Amniotic stem cell (primary cell): ENCODE measurements at regions not wholly inside any gene's neighbourhood (a gene's known extent, or its start where the extent isn't known, plus 50 kb on each side); places are given as distances from the start of the nearest gene placed in this dataset.
"Not testable (repeated sequence)": the region's sequence is repeated elsewhere in the genome, so short reads cannot be mapped to it uniquely, and the experiment has no call there.

Experiments used
- DNase-seq: peaks from one replicate; lab custom pipeline; 2025; lab: John Stamatoyannopoulos, UW

DNA sequence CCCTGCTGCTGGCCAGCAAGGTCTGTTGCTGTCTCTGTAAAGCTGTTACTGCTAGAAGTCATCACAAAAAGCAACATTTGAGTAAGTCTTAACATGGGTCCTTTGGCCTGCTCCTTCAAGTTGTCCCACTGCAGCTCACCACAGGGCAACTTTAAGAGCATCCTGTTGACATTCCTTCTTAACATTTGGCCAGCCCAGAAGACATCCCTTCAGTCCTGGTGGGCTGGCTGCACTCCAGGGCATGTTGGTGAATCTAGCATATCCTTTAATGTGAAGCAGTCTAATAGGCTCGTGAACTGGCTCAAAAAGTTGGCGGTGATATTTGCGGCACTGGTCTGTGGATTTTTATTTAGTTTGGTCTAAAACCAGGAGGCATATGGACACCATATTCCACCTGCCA is 92.2 kb upstream of the MAML3 start:
- DNase-seq: no peak

DNA sequence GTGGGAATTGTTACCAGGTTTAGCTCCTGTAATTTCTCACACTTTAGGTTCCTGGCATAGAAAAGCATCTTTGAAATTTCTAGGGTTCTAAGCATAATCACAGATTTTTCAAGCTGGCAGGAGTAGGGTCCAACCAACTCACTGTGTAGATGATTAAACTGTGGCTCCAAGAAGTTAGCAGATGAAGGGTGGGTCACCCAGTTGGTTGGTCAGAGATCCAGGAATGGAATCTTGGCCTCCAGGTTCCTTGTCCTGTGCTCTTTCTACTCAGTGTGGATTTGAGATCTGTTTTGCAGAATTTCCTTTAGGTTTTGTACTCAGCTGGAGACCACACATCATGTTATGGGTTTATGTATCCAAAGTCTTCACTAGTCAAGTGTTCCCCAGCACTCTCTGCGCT is 90.3 kb upstream of the MAML3 start:
- no peak for DNase-seq

DNA sequence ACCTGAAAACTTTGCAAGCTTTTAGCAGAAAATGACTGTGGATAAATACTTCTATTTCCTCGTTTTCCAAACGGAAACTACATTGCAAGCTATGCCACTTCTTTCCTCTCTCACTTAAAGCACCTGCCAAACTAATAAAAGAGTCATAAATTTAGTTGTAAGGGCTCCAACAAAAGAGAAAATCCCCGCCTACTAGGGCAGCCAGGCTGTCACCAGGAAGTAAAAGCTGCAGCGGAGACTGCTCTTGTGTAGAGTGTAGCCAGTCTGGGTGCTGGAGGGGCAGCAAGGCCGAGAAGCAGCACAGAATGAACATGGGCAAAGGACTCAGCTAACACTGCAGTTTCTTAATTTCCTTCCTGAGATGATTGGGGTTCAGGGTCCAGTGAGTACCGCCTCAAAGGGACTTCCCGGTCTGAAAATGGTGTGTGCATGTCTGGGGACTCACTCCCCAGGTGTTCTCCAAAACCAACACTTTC is 89.3 kb upstream of the MAML3 start:
- no peak for DNase-seq

DNA sequence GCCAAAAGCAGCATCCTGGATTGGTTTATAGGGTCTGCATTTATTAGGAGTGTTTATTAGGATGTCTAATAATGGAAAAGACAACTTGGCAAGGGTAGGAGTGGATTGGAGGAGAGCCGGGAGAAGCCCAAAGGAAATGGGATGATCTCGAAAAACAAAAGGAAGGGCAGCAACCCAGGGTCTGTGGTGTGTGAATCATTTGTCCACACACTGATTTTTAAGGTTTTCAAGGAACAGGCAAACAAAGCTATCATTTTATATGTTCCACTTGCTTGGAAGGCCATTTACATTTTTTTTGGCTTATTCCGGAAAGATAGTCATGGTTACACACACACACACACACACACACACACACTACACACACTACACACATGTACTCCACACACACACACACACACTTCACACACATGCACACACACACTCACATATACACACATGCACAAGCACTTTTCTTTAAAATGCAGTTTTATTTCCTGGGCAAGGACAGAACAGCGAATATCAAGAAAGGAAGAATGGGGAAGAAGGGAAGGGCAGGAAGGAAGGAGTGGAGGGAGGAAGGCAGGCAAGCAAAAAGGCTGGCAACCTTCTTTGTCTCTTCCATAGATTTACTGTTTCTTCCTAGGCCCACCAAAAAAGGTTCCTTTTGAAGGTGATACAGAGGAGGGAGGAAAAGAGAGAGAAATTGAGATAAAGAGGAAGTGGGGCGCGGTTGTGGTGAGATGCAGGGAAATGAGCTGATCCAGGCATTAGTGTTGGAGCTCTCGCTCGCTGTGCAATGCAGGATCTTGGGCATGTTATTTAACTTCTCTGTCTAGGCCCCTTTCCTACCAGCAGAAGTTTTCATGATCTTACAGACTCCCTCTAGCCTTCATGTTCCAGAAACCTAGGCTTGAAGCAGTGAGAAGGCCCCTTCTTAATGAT is 88.6 kb upstream of the MAML3 start:
- no peak for DNase-seq

DNA sequence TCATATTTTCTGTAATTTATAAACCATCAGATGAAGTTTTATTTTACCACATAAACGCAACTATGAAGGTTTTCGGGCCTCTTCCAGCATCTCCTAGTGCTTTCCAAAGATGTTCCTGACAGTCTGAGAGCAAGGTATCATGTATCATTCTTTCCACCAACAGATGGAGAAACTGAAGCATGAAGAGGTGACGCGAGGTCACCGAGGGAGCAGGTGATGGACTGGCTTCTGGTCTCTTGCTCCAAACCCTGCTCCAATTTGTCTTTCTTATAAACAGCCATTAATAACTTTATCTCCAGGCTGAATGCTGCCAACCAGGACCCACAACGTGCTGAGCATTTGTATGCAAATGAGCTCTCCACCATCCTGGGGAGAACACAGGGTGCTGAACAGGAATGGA is 86.3 kb upstream of the MAML3 start:
- no peak for DNase-seq

DNA sequence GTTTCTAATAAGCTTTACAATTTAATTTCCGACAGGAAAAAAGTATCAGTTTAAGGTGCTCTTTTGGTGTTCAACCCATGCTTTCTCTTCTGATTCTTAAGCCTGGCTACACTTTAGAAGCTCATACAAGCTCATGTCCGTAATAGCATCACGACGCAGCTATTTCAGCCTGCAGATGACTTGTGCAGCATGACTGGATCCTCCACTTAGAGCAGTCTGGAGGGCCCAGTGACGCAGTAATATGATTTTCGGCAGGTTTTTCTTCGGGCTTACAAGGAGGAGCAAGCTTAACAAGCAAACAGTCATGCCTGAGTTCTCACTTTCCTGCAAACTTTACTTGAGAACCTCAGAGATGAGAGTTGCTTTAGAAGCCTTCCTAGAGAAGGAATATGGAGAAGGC is 85.3 kb upstream of the MAML3 start:
- no peak for DNase-seq

DNA sequence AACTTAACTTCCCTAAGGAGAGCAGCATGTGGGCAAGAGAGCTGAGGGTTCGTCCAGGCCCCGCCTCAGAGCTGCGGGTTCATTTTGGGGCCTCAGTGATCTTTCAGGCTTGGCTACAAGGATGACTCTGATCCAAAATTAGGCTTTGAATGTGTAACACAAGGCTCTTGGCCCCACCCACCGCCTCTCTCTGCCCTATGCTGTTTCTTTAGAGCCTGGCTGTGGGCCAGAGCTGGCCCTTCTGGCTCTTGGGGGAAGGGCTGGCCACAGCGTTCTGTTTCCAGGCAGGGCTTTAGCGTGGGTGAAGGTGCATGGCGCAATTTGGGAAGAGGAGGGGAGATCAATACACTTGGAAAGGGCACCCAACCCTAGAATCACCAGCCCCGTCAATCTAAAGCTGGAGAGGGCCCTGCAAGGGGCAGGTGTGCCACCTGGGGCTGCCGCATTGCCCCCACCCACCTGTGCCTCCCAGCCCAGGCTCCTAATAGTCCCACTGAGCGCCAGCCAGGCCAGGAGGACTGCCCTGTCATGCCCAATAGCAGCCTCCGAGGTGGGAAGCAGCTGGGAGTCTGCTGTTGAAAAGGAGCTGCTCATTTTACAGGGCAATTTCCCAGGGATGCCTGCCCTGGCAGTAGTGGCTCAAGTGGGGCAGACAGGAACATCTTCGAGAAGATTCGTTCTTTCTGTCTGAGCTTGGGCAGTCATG is 84.5 kb upstream of the MAML3 start:
- no peak for DNase-seq

DNA sequence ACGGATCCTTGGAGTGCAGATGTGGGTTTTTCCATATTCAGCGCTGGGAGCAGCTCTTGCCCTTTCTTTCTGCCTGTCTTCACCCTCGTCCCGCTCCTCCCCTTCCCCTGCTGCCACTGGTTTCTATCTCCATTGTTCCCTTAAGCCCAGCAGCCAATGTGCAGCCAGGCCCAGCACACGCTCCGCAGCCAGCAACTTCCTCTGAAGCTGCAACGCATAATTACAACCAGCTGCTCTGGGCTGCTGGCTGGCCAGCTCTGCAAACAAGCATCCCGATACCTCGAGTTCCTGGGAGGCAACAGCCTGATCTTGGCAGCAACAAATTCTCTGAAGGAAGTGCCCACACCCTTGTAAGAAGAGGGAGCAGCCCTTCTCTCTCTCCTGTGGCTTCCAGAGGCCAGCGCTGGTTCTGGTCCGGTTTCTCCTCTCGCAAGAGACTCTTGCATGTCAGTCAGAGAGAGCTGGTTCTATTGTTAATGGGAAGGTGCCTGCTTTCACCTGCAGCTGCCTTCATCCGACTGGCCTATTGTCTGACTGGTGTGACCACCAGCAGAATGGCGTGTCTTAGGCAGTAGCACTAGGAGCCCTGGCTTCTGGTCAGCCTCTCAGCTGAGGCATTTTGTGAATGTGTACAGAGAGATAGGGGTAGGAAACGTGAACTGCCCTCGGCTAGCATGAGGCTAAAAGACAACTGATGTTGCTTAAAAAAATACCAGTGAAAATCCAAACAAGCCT is 83.8 kb upstream of the MAML3 start:
- DNase-seq: peak; percentile 91

DNA sequence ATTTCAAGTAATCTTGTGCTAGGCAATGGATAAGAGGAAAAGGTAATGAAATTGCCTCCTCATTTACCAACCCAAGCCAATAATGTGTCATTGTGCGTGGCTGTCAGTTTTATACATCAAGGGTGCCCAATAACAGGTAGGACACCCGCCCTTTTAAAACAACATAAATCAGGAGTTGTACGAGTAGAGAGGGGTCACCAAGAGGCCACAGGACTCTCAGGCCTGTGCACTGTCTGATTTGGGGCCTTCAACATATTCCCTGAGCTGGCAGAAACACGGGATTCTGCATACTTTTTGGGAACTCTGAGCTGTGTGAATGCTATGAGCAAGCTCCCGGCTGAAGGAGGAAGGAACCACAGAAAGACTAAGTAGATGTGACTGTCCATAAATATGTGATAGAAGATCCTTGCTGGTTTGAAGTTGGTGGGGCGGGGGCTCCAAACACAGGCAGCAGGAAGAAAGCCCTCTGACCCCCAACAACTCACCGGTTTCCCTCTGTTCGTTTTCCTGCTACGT is 82.7 kb upstream of the MAML3 start:
- DNase-seq: no peak

DNA sequence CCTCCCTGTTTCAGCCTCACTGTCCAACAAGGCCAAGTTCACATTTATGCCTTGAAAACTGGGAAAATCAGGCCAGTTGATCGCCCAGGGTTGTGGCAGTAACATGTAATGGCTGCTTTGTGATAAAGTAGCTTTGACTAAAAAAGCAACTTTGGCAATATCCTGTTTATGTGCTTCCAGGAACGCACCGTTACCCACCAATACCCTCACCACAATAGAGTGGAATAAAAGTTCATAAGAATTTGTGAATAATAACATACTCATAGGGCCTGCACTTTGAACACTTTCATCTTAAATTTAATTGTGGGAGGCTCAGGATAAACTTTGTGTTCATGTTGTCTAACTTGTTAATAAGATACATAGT is 80.7 kb upstream of the MAML3 start:
- DNase-seq: no peak

DNA sequence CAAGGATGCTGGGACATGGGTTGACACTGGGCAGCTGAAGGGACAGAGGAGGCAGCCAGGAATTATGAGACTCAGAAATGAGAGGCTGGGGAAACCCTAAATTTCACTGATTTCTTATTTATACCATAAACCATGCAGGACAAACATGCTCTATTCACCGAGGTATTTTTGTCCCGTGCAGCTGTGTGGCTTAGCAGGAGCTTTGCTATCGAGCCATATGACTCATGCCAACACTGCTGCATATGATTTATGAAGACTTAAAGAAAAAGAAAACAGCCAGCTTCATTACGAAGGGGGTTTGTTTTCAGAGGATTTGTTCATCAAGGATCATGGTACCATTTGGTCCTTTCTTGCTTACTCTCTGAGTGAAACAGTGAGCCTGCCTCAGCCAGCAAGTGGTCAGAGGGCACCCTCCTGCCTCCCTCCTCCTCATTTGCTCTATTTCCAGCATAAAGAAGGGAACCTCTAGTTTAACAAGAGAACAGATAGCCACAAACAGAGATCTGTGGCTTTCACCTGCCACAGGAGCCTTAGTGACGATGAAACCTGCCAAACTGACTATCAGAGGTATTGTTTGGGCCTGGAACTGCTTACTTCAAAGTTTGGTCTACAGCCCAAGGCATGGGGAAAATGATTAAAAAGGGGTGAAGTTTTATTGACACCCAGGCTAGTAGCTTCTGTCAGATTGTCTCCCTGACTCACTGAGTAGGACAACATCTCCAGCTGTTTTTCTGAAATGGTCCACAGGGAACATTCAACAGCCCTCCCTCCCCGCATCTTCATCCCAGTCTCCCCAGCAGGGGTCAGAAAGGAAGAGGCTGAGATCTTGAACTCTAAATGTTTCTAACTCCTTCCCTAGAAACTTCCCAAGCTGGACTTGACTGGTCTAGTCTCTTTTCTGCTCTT is 80.1 kb upstream of the MAML3 start:
- peak; percentile 36 for DNase-seq

DNA sequence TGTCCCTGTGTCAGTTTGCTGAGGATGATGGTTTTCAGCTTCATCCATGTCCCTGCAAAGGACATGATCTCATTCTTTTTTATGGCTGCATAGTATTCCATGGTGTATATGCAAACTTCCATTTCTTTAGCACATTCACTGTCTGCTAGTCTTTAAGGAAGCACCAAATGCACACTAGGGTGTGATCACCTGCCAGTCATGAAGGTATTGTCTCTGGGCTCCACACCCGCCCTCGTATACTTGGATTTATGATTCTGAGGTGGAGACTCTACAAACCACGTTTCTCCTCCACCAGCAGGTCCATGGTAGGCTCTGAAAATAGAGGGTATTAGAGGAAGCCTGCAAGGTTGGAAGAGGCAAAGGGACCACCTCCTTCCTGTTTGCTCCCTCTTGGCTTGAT is 75.9 kb upstream of the MAML3 start:
- no peak for DNase-seq

DNA sequence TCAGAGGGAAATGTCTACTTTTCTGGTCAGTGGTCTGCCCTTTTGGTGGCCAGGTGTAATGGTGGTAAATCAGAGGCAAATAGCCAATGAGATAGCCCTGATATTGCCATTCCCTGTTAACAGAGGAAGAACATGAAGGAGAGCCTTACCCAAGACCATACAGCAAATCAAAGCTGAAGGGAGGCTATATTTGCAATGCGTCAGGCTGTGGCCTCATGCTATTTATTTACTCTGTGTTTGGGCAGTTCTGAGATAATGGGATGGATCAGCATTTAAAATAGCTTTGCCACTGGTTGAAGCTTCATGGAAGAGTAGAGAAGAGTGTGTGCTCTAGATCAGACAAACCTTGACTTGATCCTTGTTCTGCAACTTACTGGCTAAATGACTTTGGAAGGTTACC is 73.3 kb upstream of the MAML3 start:
- DNase-seq: no peak

DNA sequence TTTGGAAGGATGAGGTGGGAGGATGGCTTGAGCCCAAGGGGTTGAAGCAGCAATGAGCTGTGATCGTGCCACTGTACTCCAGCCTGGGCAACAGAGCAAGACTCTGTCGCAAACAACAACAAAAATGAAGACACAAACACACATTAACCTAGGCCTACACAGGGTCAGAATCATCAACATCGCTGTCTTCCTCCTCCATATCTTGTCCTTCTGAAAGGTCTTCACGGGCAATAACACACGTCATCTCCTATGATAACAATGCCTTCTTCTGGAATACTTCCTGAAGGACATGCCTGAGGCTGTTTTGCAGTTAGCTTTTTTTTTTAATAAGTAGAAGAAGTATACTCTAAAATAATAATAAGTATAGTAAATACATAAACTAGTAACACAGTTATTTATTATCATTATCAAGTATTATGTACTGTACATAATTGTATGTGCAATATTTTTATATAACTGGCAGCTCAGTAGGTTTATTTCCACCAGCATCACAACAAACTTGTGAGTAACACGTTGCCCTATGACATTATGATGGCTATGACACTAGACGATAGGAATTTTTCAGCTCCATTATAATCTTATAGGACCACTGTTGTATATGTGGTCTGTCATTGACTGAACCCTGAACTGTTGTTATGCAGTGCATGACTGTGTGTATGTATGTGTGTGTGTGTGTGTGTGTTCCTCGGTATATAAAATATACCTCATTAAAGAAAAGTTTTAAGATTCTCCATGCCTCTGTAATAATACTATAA is 69.2 kb upstream of the MAML3 start:
- no peak for DNase-seq

DNA sequence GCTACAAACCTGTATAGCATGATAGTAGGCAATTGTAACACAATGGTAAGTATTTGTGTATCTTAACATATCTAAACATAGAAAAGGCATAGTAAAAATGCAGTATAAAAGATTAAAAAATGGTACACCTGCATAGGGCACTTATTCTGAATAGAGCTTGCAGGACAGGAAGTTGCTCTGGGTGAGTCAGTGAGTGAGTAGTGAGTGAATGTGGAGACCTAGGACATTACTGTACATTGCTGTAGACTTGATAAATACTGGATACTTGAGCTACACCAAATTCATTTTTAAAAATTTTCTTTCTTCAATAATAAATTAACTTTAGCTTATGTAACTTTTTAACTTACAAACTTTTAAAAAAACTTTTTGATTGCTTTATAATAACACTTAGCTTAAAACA is 68.2 kb upstream of the MAML3 start:
- no peak for DNase-seq

DNA sequence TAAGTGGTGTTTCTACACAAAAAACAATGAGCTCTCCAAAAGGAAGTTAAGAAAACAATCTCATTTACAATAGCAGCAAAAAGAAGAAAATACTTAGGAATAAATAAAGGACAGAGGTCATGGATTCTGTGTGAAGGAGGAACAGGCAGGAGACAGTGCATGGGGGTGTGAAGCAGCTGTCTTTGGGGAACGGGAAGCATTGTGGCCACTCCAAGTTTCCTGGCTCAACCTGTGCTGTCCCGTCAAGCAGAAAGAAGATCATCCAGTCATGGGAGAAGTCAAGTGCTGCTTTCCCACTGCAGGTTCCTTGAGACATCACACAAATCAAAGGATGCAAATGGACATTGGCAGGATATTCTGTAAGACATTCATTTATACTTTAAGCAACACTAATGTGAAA is 66.1 kb upstream of the MAML3 start:
- DNase-seq: no peak

DNA sequence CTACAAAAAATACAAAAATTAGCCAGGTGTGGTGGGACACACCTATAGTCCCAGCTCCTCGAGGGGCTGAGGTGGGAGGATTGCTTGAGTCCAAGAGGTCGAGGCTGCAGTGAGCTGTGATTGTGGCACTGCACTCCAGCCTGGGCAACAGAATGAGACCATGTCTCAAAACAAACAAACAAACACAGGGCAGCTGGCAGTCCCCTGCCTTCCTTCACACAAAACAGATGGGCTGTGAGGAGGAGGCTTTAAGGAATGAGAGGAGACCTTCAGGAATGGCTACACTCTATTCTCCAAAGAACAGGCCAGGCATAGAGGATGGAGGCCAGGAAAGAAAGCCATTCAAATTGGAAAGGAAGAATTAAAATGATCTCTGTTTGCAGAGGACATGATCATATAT is 65.6 kb upstream of the MAML3 start:
- DNase-seq: no peak

DNA sequence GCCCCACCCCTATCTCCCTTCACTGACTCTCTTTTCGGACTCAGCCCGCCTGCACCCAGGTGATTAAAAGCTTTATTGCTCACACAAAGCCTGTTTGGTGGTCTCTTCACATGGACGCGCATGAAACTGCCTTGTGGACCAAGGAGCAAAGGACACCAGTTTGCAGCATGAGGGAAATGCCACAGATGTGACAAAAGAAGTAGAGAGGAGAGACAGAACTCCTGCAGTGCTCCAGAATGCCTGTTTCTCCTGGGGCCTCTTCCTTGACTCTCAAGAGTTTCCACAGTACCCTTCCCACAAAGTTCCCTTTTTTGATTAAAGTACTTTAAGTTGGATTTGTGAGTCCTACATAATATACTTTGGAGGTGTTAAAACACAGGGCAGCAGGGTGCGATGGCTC is 65.1 kb upstream of the MAML3 start:
- not testable (repeated sequence) for DNase-seq

DNA sequence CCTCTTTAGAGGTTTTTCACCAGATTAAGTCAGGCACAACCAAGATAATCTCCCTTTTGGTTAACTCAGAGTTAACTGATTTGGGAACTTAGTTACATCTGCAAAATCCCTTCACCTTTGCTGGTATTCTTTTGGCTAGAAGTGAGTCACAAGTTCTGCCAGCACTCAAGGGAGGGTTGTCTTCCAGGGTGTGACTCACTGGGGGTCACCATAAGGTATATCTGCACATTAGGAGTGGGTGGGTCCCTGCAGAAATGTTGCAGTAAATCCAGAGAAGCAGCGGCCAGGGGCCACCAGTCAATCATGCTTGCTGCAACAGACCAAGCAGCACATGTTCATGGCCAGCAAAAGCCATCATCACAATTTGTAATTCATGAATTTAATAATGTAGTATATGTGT is 59.8 kb upstream of the MAML3 start:
- no peak for DNase-seq

DNA sequence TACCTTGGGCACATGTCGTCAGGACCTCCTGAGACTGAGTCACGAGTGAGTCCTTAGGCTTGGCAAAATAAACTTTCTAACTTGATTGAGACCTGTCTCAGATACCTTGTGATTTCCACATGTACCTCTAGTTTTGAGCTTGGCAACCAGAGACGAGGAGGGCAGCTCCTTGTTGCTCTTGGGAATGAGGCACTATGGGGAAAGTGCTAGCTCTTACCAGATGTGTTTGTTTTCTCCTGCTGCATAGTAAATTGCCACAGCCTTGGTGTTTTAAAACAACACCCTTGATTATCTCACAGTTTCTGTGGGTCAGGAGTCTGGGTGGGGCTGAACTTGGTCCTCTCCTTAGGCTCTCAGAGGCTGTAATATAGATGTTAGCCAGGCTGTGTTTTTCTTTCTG is 59.1 kb upstream of the MAML3 start:
- DNase-seq: no peak

DNA sequence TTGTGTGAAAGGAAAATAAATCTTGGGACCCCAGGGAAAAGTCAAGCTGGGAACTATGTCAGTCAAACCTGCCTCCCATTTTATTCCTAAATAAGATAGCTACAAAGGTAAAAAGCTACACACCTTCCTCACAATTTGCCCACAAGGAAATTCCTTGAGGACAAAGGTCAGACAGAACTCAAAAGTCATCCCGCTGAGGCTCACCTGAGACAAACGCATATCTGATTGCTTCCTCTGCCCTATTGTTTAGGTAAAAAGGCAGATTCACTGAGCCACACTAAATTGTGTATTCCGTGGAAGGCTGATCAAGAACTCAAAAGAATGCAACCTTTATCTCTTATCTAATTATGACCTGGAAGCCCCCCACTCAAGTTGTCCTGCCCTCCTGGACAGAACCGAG is 58.7 kb upstream of the MAML3 start:
- DNase-seq: no peak
